CD1c-positive myeloid dendritic cell (primary cell): ENCODE measurements at regions not wholly inside any gene's neighbourhood (a gene's known extent, or its start where the extent isn't known, plus 50 kb on each side); places are given as distances from the start of the nearest gene placed in this dataset.

Experiments
- DNase-seq: peaks from one replicate; pipeline ENCODE4 v3.0.0-alpha.2; 2016; ENCODE audit errors: extremely low spot score

GRCh38 chr6:97813889-97814567, 531.0 kb upstream of the MMS22L start:
- DNase-seq: no peak

- DNase-seq: no peak
Measured at GRCh38 chr6:97815301-97815812, 532.3 kb upstream of the MMS22L start.

GRCh38 chr6:97816526-97816925, 533.5 kb upstream of the MMS22L start:
- DNase-seq: no peak

GRCh38 chr6:97819710-97820109, 536.7 kb upstream of the MMS22L start:
- no peak for DNase-seq

GRCh38 chr6:97820400-97820799, 537.4 kb upstream of the MMS22L start:
- DNase-seq: no peak

GRCh38 chr6:97822632-97823031, 539.6 kb upstream of the MMS22L start:
- no peak for DNase-seq

GRCh38 chr6:97841763-97842162, 558.7 kb upstream of the MMS22L start:
- no peak for DNase-seq

- no peak for DNase-seq
Measured at GRCh38 chr6:97842521-97842920, 559.5 kb upstream of the MMS22L start.

GRCh38 chr6:97849390-97849789, 566.4 kb upstream of the MMS22L start:
- DNase-seq: no peak

GRCh38 chr6:97850458-97851212, 567.6 kb upstream of the MMS22L start:
- no peak for DNase-seq

- DNase-seq: no peak
Measured at GRCh38 chr6:97863697-97864096, 580.7 kb upstream of the MMS22L start.

- DNase-seq: no peak
Measured at GRCh38 chr6:97864366-97864765, 581.4 kb upstream of the MMS22L start.

GRCh38 chr6:97864826-97865225, 581.8 kb upstream of the MMS22L start:
- no peak for DNase-seq

- no peak for DNase-seq
Measured at GRCh38 chr6:97865612-97866011, 582.6 kb upstream of the MMS22L start.

GRCh38 chr6:97866616-97867015, 583.6 kb upstream of the MMS22L start:
- no peak for DNase-seq

GRCh38 chr6:97867177-97867576, 584.2 kb upstream of the MMS22L start:
- DNase-seq: no peak

- DNase-seq: no peak
Measured at GRCh38 chr6:97870273-97870672, 587.3 kb upstream of the MMS22L start.

GRCh38 chr6:97876711-97877110, 593.7 kb upstream of the MMS22L start:
- no peak for DNase-seq

GRCh38 chr6:97882755-97883154, 599.7 kb upstream of the MMS22L start:
- no peak for DNase-seq

- DNase-seq: no peak
Measured at GRCh38 chr6:97885325-97885724, 602.3 kb upstream of the MMS22L start.

GRCh38 chr6:97885828-97886227, 602.8 kb upstream of the MMS22L start:
- no peak for DNase-seq

- no peak for DNase-seq
Measured at GRCh38 chr6:97901531-97901930, 618.5 kb upstream of the MMS22L start.

GRCh38 chr6:97909380-97909779, 626.4 kb upstream of the MMS22L start:
- DNase-seq: no peak
